IPS-NIHi7 (cell line): ENCODE measurements at regions not wholly inside any gene's neighbourhood (a gene's known extent, or its start where the extent isn't known, plus 50 kb on each side); places are given as distances from the start of the nearest gene placed in this dataset.
A peak's percentile ranks its signal among the peaks of the same experiment; 100 is the strongest.

Experiments used
- DNase-seq: peaks from one replicate; pipeline ENCODE4 v3.0.0; 2012; ENCODE audit warnings: mixed read lengths; ENCODE audit errors: extremely low spot score

DNA sequence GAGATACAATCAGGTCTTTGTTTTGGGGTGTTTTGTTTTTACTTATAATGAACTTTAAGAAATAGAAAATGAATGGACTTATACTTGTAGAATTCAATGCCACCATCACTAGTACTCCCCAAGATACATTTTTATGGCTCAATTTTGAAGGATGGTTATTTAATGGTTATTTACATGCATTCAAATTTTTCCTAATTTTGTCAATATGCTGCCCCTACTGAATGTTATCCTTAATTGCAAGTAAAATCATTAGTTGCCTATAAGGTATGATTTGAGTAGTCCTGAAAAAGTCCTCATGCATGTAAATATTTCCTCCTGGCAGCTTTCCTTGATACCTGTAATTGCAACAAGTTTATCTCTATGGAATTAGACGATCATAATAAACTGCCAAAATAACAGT lies 391.2 kb downstream of the BCAT1 start:
- DNase-seq, result no peak

DNA sequence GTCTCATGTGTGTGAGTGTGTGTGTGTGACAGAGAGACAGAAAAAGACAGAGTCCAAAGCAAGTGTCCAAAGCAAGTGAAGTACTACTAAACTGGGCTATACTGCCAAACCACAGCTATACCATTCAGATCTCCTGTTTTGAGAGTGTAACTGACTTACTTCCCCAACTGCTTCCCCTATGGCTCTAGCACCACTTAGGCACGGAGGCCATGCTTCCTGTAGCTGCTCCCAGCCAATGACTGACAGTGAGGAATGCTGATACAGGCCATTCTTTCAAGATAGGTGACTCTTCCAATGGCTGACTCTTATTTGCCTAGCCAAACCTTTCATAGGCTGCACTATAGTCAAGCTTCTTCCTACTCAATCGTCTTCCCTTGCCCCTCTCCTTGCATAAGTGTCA lies 393.2 kb downstream of the BCAT1 start:
- DNase-seq, result no peak

DNA sequence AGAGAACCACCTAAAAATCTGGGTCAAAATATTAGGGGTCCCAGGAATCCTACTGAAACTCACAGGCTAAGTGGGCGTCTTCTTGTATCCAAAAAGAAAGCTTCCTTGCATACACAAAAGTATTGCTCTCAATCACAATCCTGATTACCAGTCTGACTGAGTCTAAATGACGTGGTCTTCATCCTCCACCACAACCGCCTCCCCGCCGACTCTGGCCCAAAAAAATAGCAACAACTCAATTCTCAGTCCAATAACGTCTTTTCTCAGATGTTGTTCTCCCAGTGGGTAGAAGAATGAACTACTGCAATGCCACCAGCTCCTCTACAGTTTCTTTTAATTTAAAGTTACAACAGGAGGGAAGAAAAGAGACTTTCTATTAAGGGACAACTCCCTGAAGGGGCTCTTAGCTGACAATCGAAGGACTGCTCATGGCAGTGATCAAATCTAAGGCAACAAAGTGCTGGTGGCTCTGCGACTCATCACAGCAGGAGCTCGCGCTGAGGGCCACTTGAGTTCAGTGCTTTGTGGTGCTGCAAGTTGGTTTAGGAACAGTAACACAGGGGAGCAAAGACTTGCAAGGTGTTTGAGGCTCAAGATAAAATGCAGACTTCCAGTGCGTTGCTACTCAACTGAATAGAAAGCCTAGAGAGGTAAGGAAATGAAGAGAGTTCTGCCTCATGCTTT lies 394.1 kb downstream of the BCAT1 start:
- DNase-seq, result peak; percentile 24

DNA sequence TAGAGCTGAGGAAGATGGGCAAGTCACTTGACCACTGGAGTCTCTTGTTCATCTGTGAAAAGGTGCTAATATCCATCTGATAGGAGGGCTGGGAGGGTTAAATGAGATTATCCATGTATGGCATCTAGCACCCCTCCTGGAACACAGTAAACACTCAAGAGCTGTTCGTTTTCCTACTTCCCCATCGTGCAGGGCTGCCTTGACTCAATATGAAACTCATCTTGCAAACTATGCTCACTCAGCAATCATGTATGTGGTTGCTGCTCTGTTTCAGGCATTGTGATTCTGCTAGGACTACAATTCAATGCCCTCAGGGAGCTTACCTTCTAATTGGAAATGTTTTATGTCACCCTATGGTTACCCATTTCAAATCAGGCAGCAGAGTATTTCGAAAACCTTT lies 395.6 kb downstream of the BCAT1 start:
- DNase-seq, result no peak

DNA sequence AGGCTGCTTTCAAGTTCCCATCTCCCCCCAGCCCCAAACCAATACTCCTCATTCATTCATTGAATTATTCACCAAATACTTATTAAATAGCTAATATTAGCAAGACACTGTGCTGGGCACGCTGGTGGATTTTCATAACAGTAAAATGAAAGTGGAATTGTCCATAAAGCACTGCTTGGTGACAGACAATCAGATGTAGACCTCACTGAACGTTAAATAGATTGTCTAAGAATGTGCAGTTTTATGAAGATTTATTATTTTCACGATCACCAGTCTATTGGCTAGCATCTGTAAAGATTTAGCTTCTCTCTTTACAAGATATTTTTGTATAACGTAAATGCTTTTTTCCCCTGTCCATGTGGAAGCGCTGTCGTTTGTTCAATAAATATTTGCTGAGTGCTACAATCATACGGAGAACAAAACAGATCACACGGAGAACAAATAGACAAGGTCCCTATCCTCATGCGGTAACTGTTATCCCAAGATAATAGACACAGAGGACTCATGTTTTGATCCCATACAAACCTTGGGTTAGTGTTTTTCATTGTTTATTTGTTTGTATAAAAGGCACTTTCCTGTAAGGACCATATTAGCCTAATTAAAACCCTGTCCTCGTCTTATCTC lies 397.6 kb downstream of the BCAT1 start:
- no peak for DNase-seq

DNA sequence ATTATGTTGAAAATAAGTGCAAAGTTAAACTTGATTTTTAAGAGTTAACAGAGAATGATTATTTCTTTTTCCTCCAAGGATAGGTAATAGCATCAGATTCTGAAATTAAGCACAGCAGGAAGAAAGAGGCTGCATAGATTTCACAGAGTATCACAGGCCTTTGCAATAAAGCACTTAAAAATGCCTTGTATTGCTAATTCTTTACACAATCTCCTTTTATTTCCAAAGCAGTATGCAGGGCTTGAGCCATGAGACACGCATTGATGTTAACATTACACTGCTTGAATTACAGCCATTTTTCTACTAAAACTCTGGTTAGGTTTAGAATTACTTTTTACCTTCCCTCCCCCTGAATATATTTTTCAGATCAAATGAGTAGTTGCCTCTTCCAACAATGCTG lies 398.3 kb downstream of the BCAT1 start:
- DNase-seq, result no peak

DNA sequence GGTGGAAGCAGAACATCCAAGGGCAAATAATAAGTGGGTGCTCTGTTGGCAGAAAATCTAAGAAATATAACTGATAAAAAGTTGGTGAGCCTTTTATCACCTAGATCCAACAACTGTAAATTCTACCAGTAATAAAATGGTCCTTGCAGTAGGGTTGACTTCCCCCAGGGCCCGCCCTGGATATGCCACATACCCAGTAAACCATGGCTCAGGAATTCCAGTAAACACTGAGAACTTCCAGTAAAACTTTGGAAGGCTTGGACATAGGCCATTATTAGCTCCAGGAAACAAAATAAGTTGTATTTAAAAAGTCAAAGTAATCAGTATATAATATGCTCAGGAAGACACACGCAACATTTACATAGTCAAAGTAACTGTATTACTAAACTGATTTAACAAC lies 402.2 kb downstream of the BCAT1 start:
- no peak for DNase-seq

DNA sequence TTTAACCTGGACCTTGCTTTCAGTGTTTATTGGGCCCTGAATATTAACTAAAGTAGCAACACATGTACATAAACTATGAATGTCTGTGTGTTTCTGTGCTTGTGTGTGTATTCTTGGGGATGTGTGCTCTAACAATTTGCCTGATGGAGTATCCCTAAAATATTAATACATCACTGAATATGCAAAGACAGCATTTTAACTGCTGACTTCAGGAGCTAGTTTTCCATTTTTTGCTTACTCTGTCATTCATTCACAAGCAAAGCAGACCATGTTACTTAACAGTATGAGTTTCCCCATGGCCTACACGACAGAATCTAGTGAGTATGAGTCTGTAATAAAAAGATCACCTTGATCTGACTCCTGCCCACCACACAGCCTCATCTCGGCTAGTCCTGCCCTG lies 402.8 kb downstream of the BCAT1 start:
- DNase-seq, result no peak

DNA sequence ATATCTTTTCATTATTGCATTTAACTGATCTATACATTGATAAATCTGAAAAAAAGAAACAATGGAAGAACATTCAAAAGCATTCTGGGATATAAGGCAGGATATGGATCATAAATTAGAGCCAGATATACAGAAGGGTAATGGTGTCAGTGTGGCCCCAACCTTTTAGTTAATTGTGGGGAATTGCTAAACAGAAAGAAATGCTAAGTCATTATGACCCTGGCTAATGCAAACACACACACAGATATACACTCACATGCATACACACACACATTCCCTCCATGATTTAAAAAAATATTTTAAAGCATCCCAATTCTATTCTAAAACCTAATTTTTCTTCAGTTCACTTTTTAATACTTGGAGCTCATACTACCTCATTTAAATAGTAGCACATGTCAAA lies 404.5 kb downstream of the BCAT1 start:
- DNase-seq, result no peak

DNA sequence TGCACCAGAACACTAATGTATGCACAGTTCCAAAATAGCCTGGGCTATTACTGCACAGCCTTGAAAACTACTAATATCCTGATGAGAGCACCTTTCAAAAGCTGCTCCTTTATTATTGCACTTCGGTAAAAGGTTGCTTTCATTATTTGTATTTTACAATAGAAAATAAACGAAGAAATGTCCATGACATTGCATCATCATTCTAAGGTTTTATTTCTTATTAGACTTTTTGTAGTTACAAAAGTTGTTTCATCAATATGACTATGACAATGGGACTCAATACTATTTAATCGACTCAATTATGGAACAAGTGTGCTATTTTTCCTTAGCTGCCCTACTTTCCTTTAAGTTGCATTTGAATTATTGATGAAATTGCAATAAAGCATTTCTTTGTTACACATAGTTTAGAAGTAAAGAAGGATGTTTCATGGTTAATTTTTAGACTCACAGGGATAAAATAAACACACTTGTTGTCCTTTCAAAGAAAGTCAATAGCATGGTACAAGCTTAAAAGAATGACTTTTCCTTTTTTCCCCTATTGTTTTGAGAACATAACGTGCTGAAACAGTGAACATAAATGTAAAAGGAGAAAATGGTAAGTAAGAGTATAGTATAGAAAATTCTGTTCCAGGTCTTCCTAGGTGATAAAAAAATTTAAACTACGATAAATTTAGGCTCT lies 407.6 kb downstream of the BCAT1 start:
- DNase-seq, result no peak

DNA sequence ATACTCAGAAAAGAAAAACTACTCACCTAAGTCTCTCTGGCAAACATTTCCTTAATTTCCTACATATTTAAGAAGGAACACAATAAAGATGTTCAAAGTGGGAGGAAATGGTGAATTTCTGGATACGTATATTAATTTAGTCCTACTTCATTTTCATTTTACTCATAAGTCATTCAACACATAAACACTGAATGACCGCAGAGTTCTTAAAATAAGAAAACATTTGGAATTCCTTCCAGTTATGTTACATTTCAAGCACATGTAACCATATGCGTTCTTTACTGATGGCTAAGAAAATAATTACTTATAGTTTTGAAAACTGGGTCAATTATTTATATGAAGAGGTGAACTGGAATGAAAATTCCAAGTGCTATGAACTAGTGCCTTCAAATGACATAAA lies 409.3 kb downstream of the BCAT1 start:
- no peak for DNase-seq

DNA sequence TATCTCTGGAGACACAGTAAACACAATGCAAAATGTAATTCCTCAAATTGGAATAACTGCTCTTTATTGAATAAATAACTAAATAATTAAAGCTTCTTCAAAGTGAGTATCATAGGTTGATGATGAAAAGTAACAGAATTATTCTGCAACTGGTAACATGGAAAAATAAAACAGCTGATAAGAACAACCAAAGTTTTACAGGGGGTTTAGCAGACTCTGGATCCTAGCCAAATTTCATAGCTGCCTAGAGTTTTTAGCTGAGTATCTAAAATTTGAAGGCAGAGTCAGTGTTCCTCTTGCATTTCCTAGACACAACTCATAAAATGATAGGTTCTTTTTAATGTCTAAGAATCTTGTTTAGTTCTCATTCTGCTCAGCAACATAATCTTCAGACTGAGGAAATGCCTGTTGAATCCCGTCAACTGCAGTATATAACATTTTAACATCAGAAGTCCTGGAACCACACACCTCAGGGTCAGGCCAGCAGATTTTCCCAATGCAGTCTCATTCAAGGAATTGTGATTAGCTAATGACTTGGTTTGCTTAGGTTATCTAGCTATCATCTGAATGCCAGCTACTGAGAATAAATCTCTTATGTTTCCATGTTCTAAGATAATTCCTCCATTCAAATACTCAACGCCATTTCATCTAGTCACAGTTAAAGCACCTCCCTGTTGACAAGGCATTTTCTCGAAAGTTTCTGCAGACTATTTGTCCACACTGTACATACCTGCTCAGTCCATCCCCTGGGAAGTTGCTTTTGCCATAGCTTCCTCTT lies 411.6 kb downstream of the BCAT1 start:
- DNase-seq, result no peak

DNA sequence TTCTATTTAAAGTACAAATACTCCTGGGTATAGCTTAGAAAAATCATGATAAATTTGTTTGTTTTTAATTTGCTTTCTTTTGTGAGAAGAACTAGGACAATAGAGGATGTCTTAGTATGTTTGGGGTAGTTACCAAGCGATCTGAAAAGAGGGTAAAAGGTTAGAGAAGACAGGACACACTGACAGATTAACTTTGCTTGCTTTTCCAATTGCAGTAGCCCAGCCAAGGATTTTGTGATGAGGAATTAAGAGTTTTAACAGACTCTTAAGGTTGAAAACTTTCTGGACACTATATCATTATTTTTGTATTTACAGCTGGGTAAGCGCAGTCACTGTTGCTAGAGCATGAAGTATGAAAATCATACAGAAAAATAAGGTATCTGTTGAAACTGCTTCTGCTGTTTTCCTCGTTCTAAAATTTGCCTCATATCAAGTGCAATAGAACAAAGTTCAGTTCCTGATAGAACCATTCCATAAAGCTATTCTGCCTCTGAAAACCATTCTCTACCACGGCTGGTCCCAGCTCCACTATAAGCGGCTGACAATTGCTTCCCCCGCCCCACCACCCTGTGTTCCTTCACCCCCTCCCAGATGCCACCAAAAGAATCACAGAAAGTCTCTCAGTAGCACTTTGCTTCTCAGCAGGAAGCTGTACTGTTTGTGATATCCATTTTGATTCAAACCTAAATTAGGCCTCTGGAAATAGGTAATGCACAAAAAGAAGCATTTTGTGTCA lies 413.4 kb downstream of the BCAT1 start:
- DNase-seq, result no peak

DNA sequence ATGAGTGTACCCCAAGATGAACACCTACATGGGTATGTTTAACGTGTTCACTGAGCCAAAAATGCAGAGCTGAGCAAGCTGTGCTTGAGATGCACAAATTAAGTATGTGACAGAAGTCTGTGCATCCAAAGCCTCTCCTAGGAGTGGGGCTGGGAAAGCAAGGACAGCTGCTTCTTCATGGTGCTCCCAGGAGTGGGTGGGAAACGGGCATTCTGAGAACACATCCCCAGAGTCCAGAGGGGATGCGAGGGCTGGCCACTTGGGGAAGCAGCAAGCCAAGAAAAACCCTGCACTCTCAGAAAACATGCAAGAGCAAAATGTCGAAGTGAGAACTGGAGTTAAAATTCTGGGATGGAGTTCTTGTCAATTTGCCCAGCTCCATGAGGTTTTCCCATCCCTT lies 414.3 kb downstream of the BCAT1 start:
- DNase-seq, result no peak

DNA sequence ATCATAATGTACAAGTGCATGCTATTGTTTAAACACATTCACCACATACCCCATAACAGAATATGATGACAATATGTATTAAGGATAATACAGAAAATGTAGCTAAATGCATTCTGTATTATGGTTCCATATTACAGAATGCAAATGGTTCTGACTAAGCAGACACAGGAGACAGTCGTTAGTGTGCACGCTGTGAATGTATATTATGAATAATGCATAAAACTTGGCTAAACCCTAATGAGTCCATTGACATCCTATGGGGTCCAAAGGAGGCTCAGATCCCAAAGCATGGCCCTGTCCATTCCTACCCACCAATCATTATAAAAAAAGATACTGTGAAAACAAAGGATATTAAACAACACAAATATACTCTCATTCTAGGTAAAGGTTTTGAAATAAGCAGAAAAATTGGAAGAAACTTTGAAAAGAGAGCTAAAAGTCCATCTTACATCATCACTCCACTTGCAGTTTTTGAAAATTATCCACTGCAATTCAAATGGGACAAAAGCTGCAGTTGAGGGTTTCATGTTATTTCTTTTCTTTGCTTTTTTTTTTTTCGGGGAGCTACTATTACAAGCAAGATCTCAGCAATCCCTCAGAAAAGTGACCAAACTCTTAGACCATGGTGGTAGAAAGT lies 415.1 kb downstream of the BCAT1 start:
- no peak for DNase-seq

DNA sequence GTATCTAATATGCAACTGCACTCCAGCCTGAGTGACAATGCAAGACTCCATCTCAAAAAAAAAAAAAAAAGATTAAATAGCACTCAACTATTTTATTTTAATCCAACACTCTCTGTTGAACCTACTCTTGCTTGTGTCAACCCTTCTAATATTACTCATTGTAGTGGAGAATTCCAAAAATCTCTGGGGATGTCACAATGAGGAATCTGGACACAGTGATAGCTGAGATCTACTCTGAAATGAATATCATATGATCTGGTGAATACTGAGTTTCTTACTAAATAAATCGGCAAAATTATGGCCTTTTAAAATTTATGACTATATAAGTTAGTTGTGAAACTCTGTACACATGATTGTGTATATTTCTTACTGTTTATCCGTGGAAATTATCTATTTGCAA lies 418.2 kb downstream of the BCAT1 start:
- no peak for DNase-seq

DNA sequence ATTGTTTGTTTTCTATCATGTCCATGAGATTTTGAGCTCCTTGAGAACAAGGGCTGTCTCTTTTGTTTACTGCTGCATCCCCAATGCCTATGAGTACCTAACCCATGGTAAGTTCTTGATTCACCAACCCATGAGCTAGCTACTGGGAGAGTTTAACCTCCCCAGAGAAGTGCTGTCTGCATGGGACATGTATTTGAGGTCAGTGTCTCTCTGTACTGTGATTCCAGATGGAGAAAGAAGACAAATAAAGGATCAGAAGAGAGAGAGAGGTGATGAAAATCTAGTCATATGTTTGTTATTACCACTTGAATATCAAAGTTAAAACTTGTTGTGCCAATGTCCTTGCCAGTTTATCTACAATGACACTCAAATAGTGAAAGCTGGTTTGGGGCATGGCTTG lies 421.8 kb downstream of the BCAT1 start:
- no peak for DNase-seq

DNA sequence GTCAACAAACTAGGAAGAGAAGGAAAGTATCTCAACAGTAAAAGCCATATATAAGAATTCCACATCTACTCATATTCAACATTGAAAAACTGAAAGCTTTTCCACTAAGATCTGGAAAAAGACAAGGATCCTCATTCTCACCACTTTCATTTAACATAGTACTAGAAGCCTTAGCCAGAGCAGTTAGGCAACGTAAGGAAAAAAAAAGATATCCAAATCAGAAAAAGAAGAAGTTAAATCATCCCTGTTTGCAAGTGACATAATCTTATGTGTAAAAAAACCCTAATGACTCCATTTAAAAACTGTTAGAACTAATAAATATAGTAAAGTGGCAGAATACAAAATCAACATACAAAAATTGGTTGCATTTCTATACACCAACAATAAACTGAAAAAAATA lies 426.2 kb downstream of the BCAT1 start:
- DNase-seq, result no peak

DNA sequence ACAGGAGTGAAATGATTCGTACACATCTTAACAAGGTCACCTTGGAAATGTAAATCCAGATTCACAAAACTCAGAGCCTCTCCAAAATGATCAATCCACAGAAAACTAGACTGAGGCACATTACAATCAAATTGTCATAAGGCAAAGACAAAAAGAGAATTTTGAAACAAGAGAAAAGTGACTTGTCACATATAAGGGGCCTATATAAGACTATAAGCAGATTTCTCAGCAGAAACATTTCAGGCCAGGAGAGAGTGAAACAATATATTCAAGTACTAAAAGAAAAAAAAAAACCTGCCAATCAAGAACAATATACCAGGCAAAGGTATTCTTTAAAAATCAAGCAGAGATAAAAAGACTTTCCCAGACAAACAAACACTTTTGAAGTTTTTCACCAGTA lies 429.1 kb downstream of the BCAT1 start:
- no peak for DNase-seq

DNA sequence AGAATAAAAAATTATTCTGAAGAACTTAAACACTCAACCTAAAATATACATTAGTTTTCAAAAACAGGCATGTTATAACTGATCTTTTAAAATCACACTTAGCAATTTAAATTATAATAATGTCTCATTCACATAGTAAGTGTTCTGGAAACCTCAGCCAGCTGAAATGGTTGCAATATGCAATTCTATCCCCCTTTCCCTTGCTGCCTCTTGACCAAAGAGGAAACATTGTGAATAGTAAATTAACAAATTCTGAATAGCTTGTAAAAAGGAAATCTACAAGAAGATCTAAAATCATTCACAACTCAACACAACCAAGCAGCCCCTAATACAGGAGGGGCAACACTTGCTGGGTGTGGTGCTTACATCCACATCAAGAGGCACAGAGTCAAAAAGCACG lies 431.9 kb downstream of the BCAT1 start:
- DNase-seq, result no peak

DNA sequence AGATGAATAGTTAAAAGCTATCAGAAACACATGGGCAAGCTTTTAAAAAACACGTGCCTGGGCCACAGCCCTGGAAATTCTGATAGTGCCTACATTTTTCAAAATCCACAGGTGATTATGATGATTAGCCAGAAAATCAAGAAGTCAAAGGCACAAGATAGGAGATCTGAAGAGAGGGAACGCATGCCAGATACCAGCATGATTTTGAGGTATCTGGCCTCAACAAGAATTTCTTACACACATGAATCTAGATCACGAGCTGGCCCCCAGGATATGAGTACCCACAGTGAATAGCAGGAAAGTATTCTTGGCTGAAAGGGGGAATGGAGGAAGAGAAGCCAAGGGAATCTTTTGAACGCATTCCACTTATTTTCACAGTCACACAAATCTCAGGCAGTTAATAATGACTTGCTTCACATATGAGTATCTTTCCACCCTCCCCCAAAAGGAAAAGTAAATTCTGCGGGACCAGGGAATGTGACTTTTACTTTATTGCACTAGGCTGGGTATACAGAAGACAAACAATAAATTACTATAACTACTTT lies 438.2 kb downstream of the BCAT1 start:
- DNase-seq, result no peak
